ENCODE measurements at regions not wholly inside any gene's neighbourhood (a gene's known extent, or its start where the extent isn't known, plus 50 kb on each side); places are given as distances from the start of the nearest gene placed in this dataset.
"Not testable (repeated sequence)": the region's sequence is repeated elsewhere in the genome, so short reads cannot be mapped to it uniquely, and the experiment has no call there.

DNA sequence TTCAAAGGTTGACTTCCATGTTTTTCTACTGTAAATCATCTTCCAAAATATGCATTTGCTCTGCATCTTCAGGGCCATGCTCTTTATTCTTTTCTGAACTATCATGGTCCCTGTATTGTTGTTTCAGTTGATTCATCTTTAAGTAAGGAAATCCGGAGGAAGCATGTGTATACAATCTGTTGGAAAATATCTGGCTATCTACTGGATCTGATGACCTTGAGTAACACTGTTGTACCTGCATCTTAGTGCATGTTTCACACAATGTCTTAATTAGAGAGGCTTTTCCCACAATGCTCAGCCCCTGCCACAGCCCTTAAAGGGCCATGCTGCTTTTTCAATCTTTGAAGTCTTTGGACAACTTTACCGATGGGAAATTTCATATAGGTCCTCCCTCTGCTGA is 61.8 kb upstream of the SH3RF1 start:
- no peak for TF ChIP-seq EP300 (IDR thresholded peaks at IDR 0.05)
- TF ChIP-seq CTCF (IDR thresholded peaks at IDR 0.05) = no peak
- no peak for TF ChIP-seq POLR2AphosphoS5 (IDR thresholded peaks at IDR 0.05)
- TF ChIP-seq POLR2A (IDR thresholded peaks at IDR 0.05) = no peak
- Histone ChIP-seq H3K27ac (no peak overlapping the region), H3K4me1 (no peaks in the 10 kb centered on the region), H3K27me3 (no peaks in the 10 kb centered on the region), H3K4me3 (no peak overlapping the region), H3K9me3 (no peaks in the 10 kb centered on the region), H3K36me3 (no peaks in the 10 kb centered on the region)
- WGBS = 77% methylated on average over 2 of the region's 2 CpGs
- no peak for DNase-seq (ENCODE audit: low spot score in 2 of 2)

GRCh38 chr4:169330811-169331210 is 60.1 kb upstream of the SH3RF1 start:
- no peaks in the 10 kb centered on the region for H3K4me1 ChIP-seq
- H3K36me3 ChIP-seq = no peaks in the 10 kb centered on the region
- no peak overlapping the region for H3K4me3 ChIP-seq
- TF ChIP-seq POLR2A (IDR thresholded peaks at IDR 0.05) (no peak), POLR2AphosphoS5 (IDR thresholded peaks at IDR 0.05) (no peak), EP300 (IDR thresholded peaks at IDR 0.05) (no peak), CTCF (IDR thresholded peaks at IDR 0.05) (no peak)
- H3K9me3 ChIP-seq = no peaks in the 10 kb centered on the region
- H3K27me3 ChIP-seq = no peaks in the 10 kb centered on the region
- DNase-seq (ENCODE audit: low spot score in 2 of 2) = no peak
- WGBS = 90% methylated on average over 13 of the region's 13 CpGs
- no peak overlapping the region for H3K27ac ChIP-seq

- Histone ChIP-seq H3K4me1 (no peaks in the 10 kb centered on the region), H3K27me3 (no peaks in the 10 kb centered on the region), H3K9me3 (no peaks in the 10 kb centered on the region), H3K27ac (no peak overlapping the region), H3K4me3 (no peak overlapping the region), H3K36me3 (no peaks in the 10 kb centered on the region)
- TF ChIP-seq POLR2A (IDR thresholded peaks at IDR 0.05) (no peak), CTCF (IDR thresholded peaks at IDR 0.05) (no peak), POLR2AphosphoS5 (IDR thresholded peaks at IDR 0.05) (no peak), EP300 (IDR thresholded peaks at IDR 0.05) (no peak)
- 89% methylated on average over 6 of the region's 6 CpGs for WGBS
- no peak for DNase-seq (ENCODE audit: low spot score in 2 of 2)
Observed at GRCh38 chr4:169330095-169330494, 59.3 kb upstream of the SH3RF1 start.

- Histone ChIP-seq H3K27ac (no peak overlapping the region), H3K4me3 (no peak overlapping the region), H3K27me3 (no peaks in the 10 kb centered on the region), H3K4me1 (no peaks in the 10 kb centered on the region), H3K36me3 (no peaks in the 10 kb centered on the region), H3K9me3 (no peaks in the 10 kb centered on the region)
- TF ChIP-seq CTCF (IDR thresholded peaks at IDR 0.05) (no peak), POLR2AphosphoS5 (IDR thresholded peaks at IDR 0.05) (no peak), POLR2A (IDR thresholded peaks at IDR 0.05) (no peak), EP300 (IDR thresholded peaks at IDR 0.05) (no peak)
- no peak for DNase-seq (ENCODE audit: low spot score in 2 of 2)
- WGBS = 92% methylated on average over 3 of the region's 3 CpGs
Observed at GRCh38 chr4:169327951-169328350, 57.2 kb upstream of the SH3RF1 start.

- not testable (repeated sequence) for H3K36me3 ChIP-seq; DNase-seq (ENCODE audit: low spot score in 2 of 2); H3K27me3 ChIP-seq; H3K27ac ChIP-seq; H3K4me3 ChIP-seq; H3K9me3 ChIP-seq; H3K4me1 ChIP-seq
- WGBS = 86% methylated on average over 1 of the region's 1 CpG
Observed at GRCh38 chr4:169323925-169324324, 53.2 kb upstream of the SH3RF1 start.

GRCh38 chr4:169322833-169323232 is 52.1 kb upstream of the SH3RF1 start:
- not testable (repeated sequence) for H3K4me3 ChIP-seq; DNase-seq (ENCODE audit: low spot score in 2 of 2); H3K4me1 ChIP-seq; H3K36me3 ChIP-seq; H3K27ac ChIP-seq; H3K27me3 ChIP-seq; H3K9me3 ChIP-seq
